ENCODE measurements at regions not wholly inside any gene's neighbourhood (a gene's known extent, or its start where the extent isn't known, plus 50 kb on each side); places are given as distances from the start of the nearest gene placed in this dataset.

GRCh38 chr11:134584001-134584561, 172.0 kb upstream of the B3GAT1 start:
- no peak overlapping the region for H3K4me2 ChIP-seq (ENCODE audit: insufficient read depth, insufficient read length, low read length)
- H3K79me1 ChIP-seq (ENCODE audit: insufficient read depth, low read depth, low read length, poor library complexity, severe bottlenecking) = no peaks in the 10 kb centered on the region
- no peak overlapping the region for H4K8ac ChIP-seq (replicated peaks; ENCODE audit: insufficient read length, low read depth, low read length)
- H3K27me3 Mint-ChIP-seq (ENCODE audit: low read depth) = peaks cover 24% of the 10 kb centered on the region
- no CpG with 5 or more reads among the region's 15 CpGs for WGBS (ENCODE audit: extremely low coverage, insufficient read length, low lambda C conversion rate)
- no peaks in the 10 kb centered on the region for H4K20me1 ChIP-seq (ENCODE audit: control insufficient read depth, insufficient read depth, insufficient read length)
- H2AFZ ChIP-seq (ENCODE audit: low read length) = no peak overlapping the region
- H4K91ac ChIP-seq (ENCODE audit: insufficient read length, low read depth, low read length) = no peak overlapping the region
- H3K9ac ChIP-seq (ENCODE audit: extremely low read depth, insufficient read length, low read length) = no peak overlapping the region
- H3K23me2 ChIP-seq (ENCODE audit: insufficient read length, low read depth, low read length, poor library complexity, severe bottlenecking) = no peaks in the 10 kb centered on the region
- peaks cover 11 to 34% of the 10 kb centered on the region in 2 experiments for H3K4me1 Mint-ChIP-seq
- peak; percentile 11 for DNase-seq
- no peak overlapping the region for H2BK120ac ChIP-seq (ENCODE audit: low read depth, low read length, poor library complexity, severe bottlenecking)
- no peak overlapping the region for H3K4me3 Mint-ChIP-seq
- H3K4me1 ChIP-seq (ENCODE audit: insufficient read depth, low read length) = no peaks in the 10 kb centered on the region
- TF ChIP-seq CTCF (conservative IDR thresholded peaks at IDR 0.05) = no peak
- no peak overlapping the region for H2BK12ac ChIP-seq (ENCODE audit: insufficient read length, low read depth, low read length)
- no peak overlapping the region for H4K5ac ChIP-seq (ENCODE audit: insufficient read length, low read depth, low read length)
- H3K4ac ChIP-seq (ENCODE audit: low read depth, low read length) = no peak overlapping the region
- no peak overlapping the region for H3T11ph ChIP-seq (ENCODE audit: low read length)
- H2BK15ac ChIP-seq (ENCODE audit: low read depth, low read length) = no peak overlapping the region
- H3K9me3 ChIP-seq (ENCODE audit: control insufficient read depth, low read depth, low read length) = no peaks in the 10 kb centered on the region
- no peaks in the 10 kb centered on the region for H3K79me2 ChIP-seq (ENCODE audit: insufficient read depth, low read length)
- H3K27ac Mint-ChIP-seq = no peak overlapping the region
- H3K56ac ChIP-seq (ENCODE audit: insufficient read length, low read depth, low read length) = no peak overlapping the region
- H3K27ac ChIP-seq (ENCODE audit: insufficient read length, low read depth, low read length) = no peak overlapping the region
- H2BK20ac ChIP-seq (ENCODE audit: low read depth, low read length, poor library complexity, severe bottlenecking) = no peak overlapping the region
- no peaks in the 10 kb centered on the region for H3K9me3 Mint-ChIP-seq
- no peaks in the 10 kb centered on the region for H3K27me3 ChIP-seq (ENCODE audit: insufficient read depth, low read length)
- no peak overlapping the region for H2BK5ac ChIP-seq (ENCODE audit: insufficient read length, low read length)
- no peak overlapping the region for H2AK5ac ChIP-seq (ENCODE audit: insufficient read length, low read length)
- no peak overlapping the region for H3K14ac ChIP-seq (ENCODE audit: insufficient read depth, low read length)
- H3K18ac ChIP-seq (ENCODE audit: insufficient read length, low read depth, low read length) = no peak overlapping the region
- H3K23ac ChIP-seq (ENCODE audit: insufficient read length, low read depth, low read length) = no peak overlapping the region
- H3K36me3 Mint-ChIP-seq (ENCODE audit: insufficient read depth in 1 of 3, low read depth in 3 of 3) = no peaks in the 10 kb centered on the region
